GM19455 (cell line): ENCODE measurements at regions not wholly inside any gene's neighbourhood (a gene's known extent, or its start where the extent isn't known, plus 50 kb on each side); places are given as distances from the start of the nearest gene placed in this dataset.
"Not testable (repeated sequence)": the region's sequence is repeated elsewhere in the genome, so short reads cannot be mapped to it uniquely, and the experiment has no call there.

Experiments used
- ATAC-seq: cut with Tn5 transposase; IDR thresholded peaks from one replicate; pipeline ENCODE4 v1.9.1; 2021; ENCODE audit not compliant: unreplicated experiment

DNA sequence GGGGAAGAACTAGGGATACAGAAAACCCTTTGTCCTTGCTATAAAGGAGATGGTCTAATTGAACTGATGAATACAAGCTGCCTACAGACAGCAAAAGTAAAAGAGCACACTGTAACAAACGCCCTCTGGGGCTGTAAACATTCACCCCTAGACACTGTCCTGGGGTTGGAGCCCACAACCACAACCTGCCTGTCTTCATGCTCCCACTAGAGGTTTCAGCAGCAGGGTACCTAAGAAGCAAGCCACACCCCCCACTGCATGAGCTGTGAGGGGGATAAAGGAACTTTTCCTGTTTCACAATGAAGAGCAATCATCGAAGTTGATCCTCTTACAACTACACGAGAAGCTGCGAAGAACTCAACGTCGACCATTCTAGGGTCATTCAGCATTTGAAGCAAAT lies 90.5 kb upstream of the LUZP2 start:
- ATAC-seq: no peak

DNA sequence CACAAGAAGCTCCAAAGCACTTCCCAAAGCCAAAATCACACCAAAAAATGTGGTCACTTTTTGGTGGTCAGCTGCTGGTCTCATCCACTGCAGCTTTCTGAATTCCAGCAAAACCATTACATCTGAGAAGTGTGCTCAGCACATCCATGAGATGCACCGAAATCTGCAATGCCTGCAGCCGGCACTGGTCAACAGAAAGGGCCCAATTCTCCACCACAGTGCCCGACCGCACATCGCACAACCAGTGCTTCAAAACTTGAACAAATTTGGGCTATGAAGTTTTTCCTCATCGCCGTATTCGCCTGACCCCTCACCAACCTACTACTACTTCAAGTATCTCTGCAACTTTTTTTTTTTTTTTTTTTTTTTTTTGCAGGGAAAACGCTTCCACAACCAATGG lies 89.9 kb upstream of the LUZP2 start:
- ATAC-seq: no peak

DNA sequence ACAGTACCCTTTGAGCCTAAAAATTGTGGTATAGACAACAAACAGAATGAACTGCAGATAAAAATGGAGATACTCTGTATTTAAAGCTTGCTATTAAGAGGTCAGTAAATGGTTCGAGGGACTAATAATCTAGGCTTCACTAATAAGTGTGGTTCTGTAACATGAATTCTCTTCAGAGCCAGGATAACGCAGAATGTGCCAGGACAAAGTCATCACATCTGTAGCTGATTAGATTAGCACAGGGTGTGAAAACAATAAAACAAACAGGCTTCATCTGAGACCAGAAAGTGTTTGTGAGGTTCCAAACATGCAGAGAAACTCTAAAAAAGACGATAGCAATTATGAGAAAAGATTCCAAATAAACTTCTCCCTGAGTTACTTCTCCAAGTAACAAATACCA lies 89.1 kb upstream of the LUZP2 start:
- no peak for ATAC-seq

DNA sequence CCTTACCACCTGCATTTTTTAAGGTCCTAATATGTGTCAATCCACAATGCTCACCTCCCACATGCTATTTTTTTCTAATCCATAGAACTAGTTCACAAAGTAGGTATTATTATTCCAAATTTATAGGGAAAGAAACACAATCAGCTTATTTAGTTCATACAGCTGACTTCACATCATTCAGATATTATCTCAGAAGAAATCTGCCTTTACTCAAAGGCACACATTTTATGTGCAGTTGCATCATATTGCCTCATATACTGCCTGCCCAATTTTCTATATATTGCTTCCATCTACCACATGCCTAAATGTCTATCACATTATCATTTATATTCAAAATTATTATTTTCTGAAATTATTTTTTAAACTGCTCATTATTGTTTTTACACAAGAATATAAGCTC lies 88.7 kb upstream of the LUZP2 start:
- ATAC-seq: no peak

DNA sequence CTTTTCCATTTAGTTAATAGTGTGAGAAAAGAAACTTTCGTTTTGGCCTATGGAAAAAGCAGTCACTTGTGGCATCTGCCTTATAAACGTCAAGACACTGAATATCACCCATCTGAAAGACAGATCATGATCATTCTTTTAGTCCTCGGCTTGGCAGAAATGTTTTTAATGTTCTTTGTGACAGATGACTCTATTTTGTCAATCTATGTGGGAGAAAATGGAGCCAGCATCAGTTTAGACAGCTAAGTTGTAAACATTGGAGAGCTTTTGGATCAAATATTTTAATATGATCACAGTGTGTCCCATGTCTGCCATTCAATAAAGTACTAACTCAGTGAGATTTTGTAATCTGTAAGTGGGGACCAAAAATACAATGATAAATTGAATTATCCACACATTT lies 85.1 kb upstream of the LUZP2 start:
- ATAC-seq: no peak

DNA sequence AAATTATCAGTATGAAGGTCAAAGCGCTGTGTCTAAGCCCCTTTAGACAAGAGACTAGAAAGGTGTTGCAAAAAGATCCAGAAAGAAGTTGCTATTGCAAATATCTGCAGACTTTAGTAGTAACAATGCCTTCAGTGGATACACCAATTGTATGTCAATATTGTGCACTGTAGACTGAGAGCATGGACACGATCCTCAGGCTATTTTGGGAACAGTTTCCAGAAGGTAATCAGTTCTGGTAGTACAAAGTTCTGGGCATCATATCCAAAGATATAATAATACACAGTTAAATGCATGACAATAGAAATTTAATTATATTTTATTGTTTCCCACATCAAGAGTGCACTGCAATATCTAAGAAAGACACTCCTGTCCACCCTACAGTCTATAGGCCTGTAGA lies 84.1 kb upstream of the LUZP2 start:
- ATAC-seq: no peak

DNA sequence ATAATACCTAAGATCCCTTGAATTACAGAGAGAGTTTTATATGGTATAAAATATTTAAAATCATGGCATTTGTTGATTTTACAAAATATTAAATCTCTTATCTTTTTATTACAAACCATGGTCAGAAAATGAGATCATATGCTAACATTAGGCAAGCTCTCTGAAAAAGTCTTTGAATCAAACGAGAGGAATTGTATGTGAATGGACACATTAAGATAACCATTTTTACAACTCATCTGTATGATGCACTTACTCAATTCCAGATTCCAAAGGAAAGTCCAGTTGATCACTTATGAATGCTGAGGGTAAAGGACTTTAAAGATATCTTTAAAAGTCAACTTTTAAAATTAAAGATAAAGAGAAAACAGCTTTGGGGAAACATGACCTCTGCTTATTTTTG lies 83.5 kb upstream of the LUZP2 start:
- no peak for ATAC-seq

DNA sequence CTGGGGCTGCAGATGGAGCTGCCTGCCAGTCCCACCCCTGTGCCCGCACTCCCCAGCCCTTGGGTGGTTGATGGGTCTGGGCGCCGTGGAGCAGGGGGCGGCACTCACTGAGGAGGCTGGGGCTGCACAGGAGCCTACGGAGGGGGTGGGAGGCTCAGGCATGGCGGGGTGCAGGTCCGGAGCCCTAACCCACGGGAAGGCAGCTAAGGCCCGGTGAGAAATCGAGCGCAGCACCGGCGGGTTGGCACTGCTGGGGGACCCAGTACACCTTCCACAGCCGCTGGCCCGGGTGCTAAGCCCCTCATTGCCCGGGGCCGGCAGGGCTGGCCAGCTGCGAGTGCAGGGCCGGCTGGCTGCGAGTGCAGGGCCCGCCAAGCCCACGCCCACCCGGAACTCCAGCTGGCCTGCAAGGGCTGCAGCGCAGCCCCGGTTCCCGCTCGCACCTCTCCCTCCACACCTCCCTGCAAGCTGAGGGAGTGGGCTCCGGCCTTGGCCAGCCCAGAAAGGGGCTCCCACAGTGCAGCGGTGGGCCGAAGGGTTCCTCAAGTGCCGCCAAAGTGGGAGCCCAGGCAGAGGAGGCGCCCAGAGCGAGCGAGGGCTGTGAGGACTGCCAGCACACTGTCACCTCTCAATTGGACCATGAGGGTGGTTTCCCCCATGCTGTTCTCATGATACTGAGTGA lies 80.8 kb upstream of the LUZP2 start:
- not testable (repeated sequence) for ATAC-seq

DNA sequence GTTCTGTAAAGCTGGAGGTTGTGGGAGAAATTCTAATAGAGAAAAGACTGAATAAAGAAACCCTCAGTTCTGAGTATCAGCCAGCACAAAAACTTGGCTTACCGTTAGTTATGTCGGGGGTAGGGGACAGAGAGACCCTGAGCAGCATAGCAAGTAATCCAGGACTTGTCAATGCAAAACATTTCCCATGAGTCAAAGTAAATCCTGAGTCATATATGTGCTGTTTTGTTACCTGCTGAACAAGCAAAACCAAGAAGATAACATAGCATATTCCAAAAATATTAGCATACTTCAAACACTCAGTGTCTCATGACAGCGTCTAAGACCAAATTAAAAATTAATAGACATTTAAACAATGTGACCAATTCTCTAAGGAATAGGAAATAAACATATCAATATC lies 75.1 kb upstream of the LUZP2 start:
- no peak for ATAC-seq

DNA sequence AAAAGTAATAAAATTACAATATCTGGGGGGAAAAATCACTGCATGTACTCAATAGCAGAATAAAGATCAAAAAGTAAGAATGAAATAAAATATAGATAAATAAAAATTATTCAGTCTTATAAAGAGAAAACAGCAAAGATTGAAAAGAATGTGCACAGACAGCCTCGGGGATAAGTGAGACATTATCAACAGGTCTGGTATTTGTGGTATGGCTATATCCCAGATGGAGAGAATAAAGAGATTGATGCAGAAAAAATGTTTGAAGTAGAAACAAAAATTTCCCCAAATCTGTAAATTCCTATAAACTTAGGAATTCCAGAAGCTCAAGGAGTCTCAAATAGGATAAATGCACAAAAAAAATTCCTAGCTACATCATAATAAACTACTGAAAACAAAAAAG lies 74.5 kb upstream of the LUZP2 start:
- ATAC-seq: no peak

DNA sequence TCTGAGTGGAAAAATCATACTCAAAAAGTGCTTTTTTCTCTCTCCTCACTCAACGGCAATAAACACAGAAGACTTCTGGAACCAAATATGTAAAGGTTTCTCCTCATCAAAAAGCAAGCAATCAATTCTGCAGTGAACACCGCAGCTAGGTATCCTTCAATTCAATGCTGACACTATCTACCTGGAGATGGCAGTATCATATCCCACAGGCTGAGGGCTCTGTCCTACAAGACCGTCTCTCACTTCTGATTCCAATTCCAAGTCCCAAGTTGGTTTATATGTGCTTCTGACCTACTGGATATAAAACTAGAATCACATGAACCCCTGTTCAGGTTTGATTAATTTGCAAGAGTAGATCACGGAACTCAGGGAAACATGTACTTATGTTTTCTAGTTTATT lies 59.7 kb upstream of the LUZP2 start:
- no peak for ATAC-seq
